K562 (cell line): ENCODE measurements at regions not wholly inside any gene's neighbourhood (a gene's known extent, or its start where the extent isn't known, plus 50 kb on each side); places are given as distances from the start of the nearest gene placed in this dataset.
"Not testable (repeated sequence)": the region's sequence is repeated elsewhere in the genome, so short reads cannot be mapped to it uniquely, and the experiment has no call there.

ENCODE experiments used
- ATAC-seq: fragments of 200-7000 bp; cut with Tn5 transposase; 3 replicates; pipeline ENCODE4 v1.9.1; 2020; ENCODE audit warnings: moderate library complexity
- BruUV-seq: library from RNA; stranded (reverse); fragments of 400-500 nt; replicated peaks from 2 replicates; lab custom pipeline; 2021; lab: Mats Ljungman, UMichigan
- CTCF ChIA-PET: fragments of 300-600 bp; formaldehyde crosslinking; extraction: SDS; loops from one replicate; lab custom pipeline; 2021; ENCODE audit warnings: low intra/inter-chr PET ratio; lab: Yijun Ruan, JAX
- POLR2A ChIA-PET: fragments of 300-600, 350-650 bp; sonication (Branson Sonifier 250); formaldehyde crosslinking; extraction: SDS; loops from one replicate; lab custom pipeline; 2021; ENCODE audit warnings: antibody characterized with exemption, inconsistent platforms; lab: Yijun Ruan, JAX
- DNase-seq, 4 experiments: peaks; one replicate each; pipeline versions ENCODE4 v3.0.0 to v3.0.0-alpha.2; 2011 to 2018; ENCODE audit warnings: low spot score in 3 of 4, mixed read lengths in 3 of 4; ENCODE audit errors: extremely low read depth in 1 of 4
- FAIRE-seq: peaks from 2 replicates; lab custom pipeline; 2011; peaks lifted over from hg19 to GRCh38; lab: Jason Lieb, UNC
- H2AFZ ChIP-seq: 2 replicates; pipeline ENCODE4 v1.6.0; 2011; ENCODE audit warnings: low read depth, low read length, control low read depth, inconsistent platforms
- H3K27ac ChIP-seq: fragments of 200-600 bp; 3 replicates; pipeline ENCODE4 v1.8.0; 2011; ENCODE audit warnings: low read depth, mild to moderate bottlenecking, control low read depth, inconsistent platforms, low read length, moderate library complexity, mixed read lengths; ENCODE audit errors: extremely low read depth
- H3K27me3 ChIP-seq, 2 experiments: fragments of 300-600 bp in 1 of 2; 2 replicates in 1 of 2; 3 replicates in 1 of 2; pipeline versions ENCODE4 v1.6.0 to v1.8.0; 2011; ENCODE audit warnings: inconsistent platforms in 2 of 2, low read length in 2 of 2, mild to moderate bottlenecking in 1 of 2, mixed read lengths in 1 of 2, moderate library complexity in 1 of 2; ENCODE audit not compliant: control insufficient read depth in 2 of 2, insufficient read depth in 2 of 2
- H3K36me3 ChIP-seq: fragments of 300-600 bp; 3 replicates; pipeline ENCODE4 v1.8.0; 2011; ENCODE audit warnings: mild to moderate bottlenecking, low read length, inconsistent platforms; ENCODE audit not compliant: control insufficient read depth, insufficient read depth
- H3K4me1 ChIP-seq, 2 experiments: fragments of 200-600 bp in 1 of 2; replicated peaks in 1 of 2; 2 replicates in 1 of 2; 3 replicates in 1 of 2; pipeline versions ENCODE4 v1.5.1 to v1.8.0; 2011; ENCODE audit warnings: inconsistent platforms in 2 of 2, low read length in 2 of 2, mild to moderate bottlenecking in 1 of 2, mixed read lengths in 1 of 2, moderate library complexity in 1 of 2; ENCODE audit not compliant: control insufficient read depth in 2 of 2, insufficient read depth in 2 of 2
- H3K4me2 ChIP-seq: 2 replicates; pipeline ENCODE4 v1.6.1; 2011; ENCODE audit warnings: low read length, control low read depth, inconsistent platforms, mixed read lengths; ENCODE audit not compliant: insufficient read depth
- H3K4me3 ChIP-seq: fragments of 200-600 bp; sonication (generic), shearing (Covaris generic); 2 replicates; pipeline ENCODE4 v1.5.1; 2016; ENCODE audit warnings: control low read depth, inconsistent platforms
- H3K79me2 ChIP-seq: fragments of 200-600 bp; 3 replicates; pipeline ENCODE4 v1.8.0; 2011; ENCODE audit warnings: low read length, inconsistent platforms; ENCODE audit not compliant: control insufficient read depth, insufficient read depth
- H3K9ac ChIP-seq, 2 experiments: 2 replicates each; pipeline versions ENCODE4 v1.6.0 to v1.6.1; 2011; ENCODE audit warnings: low read depth in 2 of 2, low read length in 2 of 2, control low read depth in 1 of 2, inconsistent platforms in 1 of 2, mild to moderate bottlenecking in 1 of 2, mixed read lengths in 1 of 2; ENCODE audit not compliant: insufficient read depth in 1 of 2
- H3K9me1 ChIP-seq: one replicate; pipeline ENCODE4 v1.6.0; 2011; ENCODE audit warnings: inconsistent platforms, mild to moderate bottlenecking, low read length, moderate library complexity; ENCODE audit not compliant: control insufficient read depth, insufficient read depth
- H3K9me3 ChIP-seq: replicated peaks from 2 replicates; pipeline ENCODE4 v1.5.1; 2011; ENCODE audit warnings: low read depth, low read length, inconsistent platforms; ENCODE audit not compliant: control insufficient read depth, insufficient read depth
- H4K20me1 ChIP-seq: replicated peaks from 2 replicates; pipeline ENCODE4 v1.6.1; 2011; ENCODE audit warnings: low read length, inconsistent platforms, mixed read lengths; ENCODE audit not compliant: control insufficient read depth, insufficient read depth
- EGR1 ChIP-seq: fragments of 450-650 bp; conservative IDR thresholded peaks from 2 replicates; pipeline ENCODE4 v1.6.1; 2017; ENCODE audit warnings: mild to moderate bottlenecking
- WGBS: fragments of 100-300 bp; shearing (Covaris generic); methylation state at CpG from one replicate; pipeline ENCODE4 v1.1.6; 2016; ENCODE audit warnings: low coverage, mixed read lengths; ENCODE audit not compliant: insufficient coverage; ENCODE audit errors: missing lambda C conversion rate; 5-methylcytosine and 5-hydroxymethylcytosine counted together
- in situ Hi-C: fragments of 300-500 bp; cut with MboI; formaldehyde crosslinking; loops from 4 replicates; pipeline ENCODE4 v1.15.0; 2018; ENCODE audit warnings: inconsistent platforms, mixed read lengths
- intact Hi-C: fragments of 100-400 bp; cut with micrococcal nuclease; formaldehyde crosslinking; loops from 2 replicates; pipeline ENCODE4 v1.14.2; 2022

GRCh38 chr5:62243046-62243445 is 63.0 kb upstream of the KIF2A start:
- CTCF ChIA-PET, H3K4me2 ChIP-seq, in situ Hi-C loops, H2AFZ ChIP-seq, intact Hi-C loops, FAIRE-seq, POLR2A ChIA-PET, H3K4me3 ChIP-seq, BruUV-seq, H3K27me3 ChIP-seq, H3K27ac ChIP-seq, H3K9me1 ChIP-seq, DNase-seq, H3K36me3 ChIP-seq, H4K20me1 ChIP-seq, H3K4me1 ChIP-seq, H3K9ac ChIP-seq, H3K9me3 ChIP-seq, H3K79me2 ChIP-seq: not testable (repeated sequence)
- 69% methylated on average over 2 of the region's 2 CpGs for WGBS
- ATAC-seq, result 0 out of 3 replicates have a peak, but pooled peaks have one; percentile 21

GRCh38 chr5:62248192-62248591 is 57.8 kb upstream of the KIF2A start:
- H4K20me1 ChIP-seq, ATAC-seq, H3K4me1 ChIP-seq, intact Hi-C loops, BruUV-seq, DNase-seq: not testable (repeated sequence)
- WGBS, result 79% methylated on average over 5 of the region's 6 CpGs
- 0 out of 2 replicates have a peak, but pooled peaks have one; percentile 9 for TF ChIP-seq EGR1
- TF ChIP-seq, all 486 proteins: peak for 1; not testable (repeated sequence) for 485
- H3K36me3 ChIP-seq, H2AFZ ChIP-seq, H3K79me2 ChIP-seq, H3K4me3 ChIP-seq, H3K9ac ChIP-seq, H3K9me1 ChIP-seq, H3K27me3 ChIP-seq, in situ Hi-C loops, H3K4me2 ChIP-seq, CTCF ChIA-PET, H3K9me3 ChIP-seq, FAIRE-seq, POLR2A ChIA-PET, H3K27ac ChIP-seq: not testable (repeated sequence)

GRCh38 chr5:62250085-62250484 is 55.9 kb upstream of the KIF2A start:
- POLR2A ChIA-PET, result interaction anchor here (1.3 kb wide), 1 partner anchor 56 kb away, joined by 4 read pairs; the partner anchor contains the start of gene KIF2A
- H3K9me1 ChIP-seq, DNase-seq, H3K4me1 ChIP-seq, ATAC-seq, in situ Hi-C loops, H3K36me3 ChIP-seq, H4K20me1 ChIP-seq, H3K27me3 ChIP-seq, H3K9ac ChIP-seq, H3K4me2 ChIP-seq, H3K4me3 ChIP-seq, H2AFZ ChIP-seq, intact Hi-C loops, BruUV-seq, H3K79me2 ChIP-seq, FAIRE-seq, H3K9me3 ChIP-seq, H3K27ac ChIP-seq, CTCF ChIA-PET: not testable (repeated sequence)
- 38% methylated on average over 3 of the region's 3 CpGs for WGBS

- H3K27me3 ChIP-seq, H4K20me1 ChIP-seq, ATAC-seq, H3K4me2 ChIP-seq, H3K4me3 ChIP-seq, H3K9ac ChIP-seq, H2AFZ ChIP-seq, H3K36me3 ChIP-seq, CTCF ChIA-PET, FAIRE-seq, H3K79me2 ChIP-seq, H3K4me1 ChIP-seq, intact Hi-C loops, H3K9me1 ChIP-seq, H3K9me3 ChIP-seq, in situ Hi-C loops, BruUV-seq, H3K27ac ChIP-seq, POLR2A ChIA-PET, DNase-seq: not testable (repeated sequence)
- WGBS, result 84% methylated on average over 4 of the region's 4 CpGs
These were observed 55.1 kb upstream of the KIF2A start for GRCh38 chr5:62250919-62251318.
